ENCODE measurements at regions not wholly inside any gene's neighbourhood (a gene's known extent, or its start where the extent isn't known, plus 50 kb on each side); places are given as distances from the start of the nearest gene placed in this dataset.

DNA sequence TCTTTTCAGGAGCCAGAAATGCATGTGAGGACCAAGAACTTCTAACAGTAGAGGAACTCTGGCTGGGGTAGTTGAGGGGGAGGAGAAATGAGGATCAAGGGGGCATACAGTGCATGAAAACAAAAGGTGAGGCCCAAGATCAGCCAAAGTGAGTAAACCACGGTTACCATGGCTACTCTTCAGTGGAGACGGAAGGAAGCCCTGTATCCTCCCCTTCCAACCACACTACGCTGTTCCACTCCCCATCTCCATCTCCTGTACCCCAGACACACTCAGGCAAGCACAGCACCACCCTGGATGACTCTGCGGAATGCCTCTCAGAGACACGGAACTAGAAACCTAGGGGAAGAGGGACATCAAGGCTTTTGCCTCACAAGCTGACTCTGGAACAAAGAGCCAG lies 157.6 kb upstream of the CAMK1G start:
- intact Hi-C loops (cut with DNase I): no loop called here
- TF ChIP-seq, protein P1, sequence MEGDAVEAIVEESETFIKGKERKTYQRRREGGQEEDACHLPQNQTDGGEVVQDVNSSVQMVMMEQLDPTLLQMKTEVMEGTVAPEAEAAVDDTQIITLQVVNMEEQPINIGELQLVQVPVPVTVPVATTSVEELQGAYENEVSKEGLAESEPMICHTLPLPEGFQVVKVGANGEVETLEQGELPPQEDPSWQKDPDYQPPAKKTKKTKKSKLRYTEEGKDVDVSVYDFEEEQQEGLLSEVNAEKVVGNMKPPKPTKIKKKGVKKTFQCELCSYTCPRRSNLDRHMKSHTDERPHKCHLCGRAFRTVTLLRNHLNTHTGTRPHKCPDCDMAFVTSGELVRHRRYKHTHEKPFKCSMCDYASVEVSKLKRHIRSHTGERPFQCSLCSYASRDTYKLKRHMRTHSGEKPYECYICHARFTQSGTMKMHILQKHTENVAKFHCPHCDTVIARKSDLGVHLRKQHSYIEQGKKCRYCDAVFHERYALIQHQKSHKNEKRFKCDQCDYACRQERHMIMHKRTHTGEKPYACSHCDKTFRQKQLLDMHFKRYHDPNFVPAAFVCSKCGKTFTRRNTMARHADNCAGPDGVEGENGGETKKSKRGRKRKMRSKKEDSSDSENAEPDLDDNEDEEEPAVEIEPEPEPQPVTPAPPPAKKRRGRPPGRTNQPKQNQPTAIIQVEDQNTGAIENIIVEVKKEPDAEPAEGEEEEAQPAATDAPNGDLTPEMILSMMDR (IDR thresholded peaks at IDR 0.05): no peak

DNA sequence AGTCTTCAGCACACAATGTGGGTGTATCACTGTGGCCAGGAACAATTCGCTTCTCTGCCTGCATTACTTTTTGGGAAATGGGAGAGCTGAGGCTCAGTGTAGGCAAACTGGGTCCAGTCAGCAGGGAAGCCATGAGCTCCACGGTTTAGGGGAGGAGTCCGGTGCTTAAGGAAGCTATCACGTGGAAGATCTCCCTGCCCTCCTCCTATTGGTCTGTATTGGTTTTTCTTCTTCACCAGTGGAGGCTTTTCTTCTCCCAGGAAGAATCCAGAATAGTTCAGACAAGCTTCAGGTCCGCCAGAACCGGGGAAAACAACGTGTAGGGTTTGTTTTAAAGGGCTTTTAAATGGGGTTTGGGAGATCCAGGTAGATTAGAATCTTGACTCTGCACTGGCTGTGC lies 156.2 kb upstream of the CAMK1G start:
- Histone ChIP-seq H3K27ac (no peak overlapping the region), H3K4me1 (no peaks in the 10 kb centered on the region), H3K9me3 (no peaks in the 10 kb centered on the region), H3K27me3 (no peaks in the 10 kb centered on the region), H3K36me3 (no peaks in the 10 kb centered on the region), H3K4me3 (no peak overlapping the region)
- intact Hi-C loops (cut with DNase I): no loop called here
- no peak for DNase-seq (ENCODE audit: low spot score in 2 of 2)
- TF ChIP-seq, protein P1 (IDR thresholded peaks at IDR 0.05): no peak

More for the DNA sequence above, 157.6 kb upstream of the CAMK1G start:
- Histone ChIP-seq H3K36me3 (no peaks in the 10 kb centered on the region), H3K27ac (no peak overlapping the region), H3K9me3 (no peaks in the 10 kb centered on the region), H3K4me1 (no peaks in the 10 kb centered on the region), H3K4me3 (no peak overlapping the region), H3K27me3 (no peaks in the 10 kb centered on the region)
- DNase-seq (ENCODE audit: low spot score in 2 of 2): peak in 1 of 2 donors; percentile 2

DNA sequence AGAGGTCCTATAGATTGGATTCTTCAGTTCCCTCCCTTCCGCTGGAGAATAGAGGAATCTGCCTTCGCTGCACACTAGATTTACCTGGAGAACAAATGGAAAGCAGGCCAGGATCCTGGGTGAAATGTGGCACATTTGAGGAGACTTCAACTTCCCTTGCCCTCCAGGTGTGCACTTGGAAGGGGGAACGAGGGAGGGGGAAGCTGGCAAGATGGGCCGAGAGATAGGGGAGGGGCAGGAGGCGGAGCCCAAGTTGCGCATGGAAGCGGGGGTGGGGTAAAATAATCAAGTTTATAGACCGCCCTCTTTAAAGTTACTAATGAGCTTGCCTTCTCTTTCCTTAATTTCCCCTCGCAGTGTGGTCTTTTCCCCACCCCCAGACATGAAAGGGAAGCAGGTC lies 155.7 kb upstream of the CAMK1G start:
- Histone ChIP-seq H3K27me3 (no peaks in the 10 kb centered on the region), H3K4me1 (no peaks in the 10 kb centered on the region), H3K4me3 (no peak overlapping the region), H3K9me3 (no peaks in the 10 kb centered on the region), H3K36me3 (no peaks in the 10 kb centered on the region), H3K27ac (no peak overlapping the region)
- TF ChIP-seq, protein P1 (IDR thresholded peaks at IDR 0.05): no peak
- intact Hi-C loops (cut with DNase I): no loop called here
- peak in 1 of 2 donors; percentile 50 for DNase-seq (ENCODE audit: low spot score in 2 of 2)

DNA sequence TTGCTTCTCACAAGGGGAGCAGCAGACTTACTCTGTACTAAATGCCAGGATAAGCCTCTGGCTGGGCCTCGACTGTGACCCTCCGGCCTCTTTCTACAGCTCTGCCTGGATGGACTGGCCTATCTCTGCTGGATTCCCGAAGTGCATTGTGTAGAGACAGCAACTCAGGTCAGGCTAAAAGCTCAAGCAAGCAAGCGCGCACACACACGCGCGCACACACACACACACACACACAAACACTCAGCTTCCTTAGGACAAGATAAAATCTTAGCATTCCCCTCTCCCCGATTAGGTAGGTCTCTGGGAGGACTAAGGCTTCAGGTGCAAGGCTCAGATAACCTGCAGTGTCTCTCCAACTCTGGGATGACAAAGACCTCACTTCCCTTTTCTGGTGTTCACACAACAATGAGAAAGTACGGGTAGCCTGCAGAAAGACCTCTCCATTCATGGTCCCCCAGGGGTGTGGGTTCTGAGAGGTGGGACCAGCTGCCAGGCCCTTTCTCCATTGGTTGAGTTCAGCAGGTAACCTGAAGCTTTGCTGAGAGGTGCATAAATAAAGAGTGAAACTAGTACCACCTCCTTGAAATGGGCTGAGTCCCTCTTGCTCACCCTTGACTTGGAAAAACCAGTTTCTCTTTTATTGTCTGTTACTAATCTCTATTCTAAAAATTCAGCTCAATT lies 155.1 kb upstream of the CAMK1G start:
- intact Hi-C loops (cut with DNase I): no loop called here
- no peaks in the 10 kb centered on the region for H3K36me3 ChIP-seq
- H3K27ac ChIP-seq: no peak overlapping the region
- DNase-seq (ENCODE audit: low spot score in 2 of 2): peak in 1 of 2 donors; percentile 25
- no peaks in the 10 kb centered on the region for H3K4me1 ChIP-seq
- H3K27me3 ChIP-seq: no peaks in the 10 kb centered on the region
- no peaks in the 10 kb centered on the region for H3K9me3 ChIP-seq
- TF ChIP-seq, protein P1 (IDR thresholded peaks at IDR 0.05): no peak
- no peak overlapping the region for H3K4me3 ChIP-seq

DNA sequence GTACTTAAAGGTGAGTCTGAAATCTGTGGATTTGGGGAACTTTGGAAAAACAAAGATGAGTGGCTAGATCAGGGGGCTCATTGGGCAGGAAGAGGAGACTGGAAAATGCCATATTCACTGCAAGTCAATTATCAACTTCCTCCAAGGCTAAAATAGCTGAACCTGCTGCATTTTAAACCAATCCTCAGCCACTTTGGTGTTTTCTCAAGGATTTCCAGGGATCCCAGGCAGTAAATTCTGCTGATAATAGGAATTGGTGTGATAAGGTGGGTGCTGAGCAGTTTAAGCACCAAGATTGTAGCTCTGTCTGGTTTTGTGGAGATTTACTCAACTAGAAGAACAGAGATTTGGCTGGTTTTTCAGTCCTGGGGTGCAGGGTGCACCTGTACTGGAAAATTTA lies 153.9 kb upstream of the CAMK1G start:
- intact Hi-C loops (cut with DNase I): no loop called here
- no peak overlapping the region for H3K4me3 ChIP-seq
- H3K27ac ChIP-seq: no peak overlapping the region
- TF ChIP-seq, protein P1 (IDR thresholded peaks at IDR 0.05): no peak
- peak in 1 of 2 donors; percentile 5 for DNase-seq (ENCODE audit: low spot score in 2 of 2)
- H3K9me3 ChIP-seq: no peaks in the 10 kb centered on the region
- H3K36me3 ChIP-seq: no peaks in the 10 kb centered on the region
- no peaks in the 10 kb centered on the region for H3K4me1 ChIP-seq
- H3K27me3 ChIP-seq: no peaks in the 10 kb centered on the region

DNA sequence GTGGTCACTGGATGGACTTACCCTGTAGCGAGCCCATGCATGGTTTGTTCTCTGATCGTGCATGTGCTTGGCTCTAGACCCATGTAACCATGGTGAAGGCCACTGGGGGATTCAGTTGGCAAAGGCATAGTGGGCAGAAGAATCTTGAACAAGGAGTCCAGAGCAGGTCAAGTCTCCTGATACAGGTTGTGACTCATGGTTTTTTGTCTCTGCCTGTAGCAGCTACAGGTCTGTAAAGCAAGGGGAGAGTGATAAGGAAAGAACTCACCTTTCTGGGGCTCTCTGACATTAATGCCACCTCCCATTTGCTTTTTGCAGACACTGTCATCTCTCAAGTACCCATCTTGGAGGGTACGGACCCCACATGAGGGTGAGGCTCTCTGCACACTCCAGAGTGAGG lies 153.4 kb upstream of the CAMK1G start:
- peak in 1 of 2 donors; percentile 41 for DNase-seq (ENCODE audit: low spot score in 2 of 2)
- Histone ChIP-seq H3K27ac (no peak overlapping the region), H3K4me3 (no peak overlapping the region), H3K36me3 (no peaks in the 10 kb centered on the region), H3K9me3 (no peaks in the 10 kb centered on the region), H3K27me3 (no peaks in the 10 kb centered on the region), H3K4me1 (no peaks in the 10 kb centered on the region)
- TF ChIP-seq, protein P1 (IDR thresholded peaks at IDR 0.05): no peak
- intact Hi-C loops (cut with DNase I): no loop called here

Data from ascending aorta (tissue), 2 donors.